GM10266 (cell line): ENCODE measurements at regions not wholly inside any gene's neighbourhood (a gene's known extent, or its start where the extent isn't known, plus 50 kb on each side); places are given as distances from the start of the nearest gene placed in this dataset.

Experiments
- DNase-seq: peaks from one replicate; pipeline ENCODE4 v3.0.0; 2012; ENCODE audit errors: extremely low spot score
- TF ChIP-seq, protein P1 (sequence below): IDR thresholded peaks from 2 replicates; pipeline ENCODE4 v1.5.1; 2012; ENCODE audit warnings: mild to moderate bottlenecking, low read depth; ENCODE audit not compliant: control insufficient read depth, insufficient read depth; ENCODE audit errors: missing control alignments

DNA sequence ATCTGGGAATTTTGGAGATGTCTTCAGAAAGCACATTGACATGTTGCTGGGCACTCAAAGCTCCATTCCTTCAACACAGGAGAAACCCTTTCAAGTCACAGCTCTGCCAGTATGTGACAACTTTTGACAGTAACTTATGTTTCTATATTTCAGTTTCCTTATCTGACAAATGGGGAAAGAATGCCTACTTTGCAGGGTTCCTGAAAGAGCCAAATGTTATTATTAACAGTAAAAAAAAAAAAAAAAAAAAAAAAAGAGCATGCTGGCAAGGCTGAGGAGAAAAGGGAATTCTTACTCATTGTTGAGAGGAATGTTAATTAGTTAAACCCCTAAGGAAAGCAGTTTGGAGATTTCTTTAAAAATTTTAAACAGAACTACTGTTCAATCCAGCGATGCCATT is 272.5 kb upstream of the TGFBR2 start:
- DNase-seq = no peak
- TF ChIP-seq, protein P1, sequence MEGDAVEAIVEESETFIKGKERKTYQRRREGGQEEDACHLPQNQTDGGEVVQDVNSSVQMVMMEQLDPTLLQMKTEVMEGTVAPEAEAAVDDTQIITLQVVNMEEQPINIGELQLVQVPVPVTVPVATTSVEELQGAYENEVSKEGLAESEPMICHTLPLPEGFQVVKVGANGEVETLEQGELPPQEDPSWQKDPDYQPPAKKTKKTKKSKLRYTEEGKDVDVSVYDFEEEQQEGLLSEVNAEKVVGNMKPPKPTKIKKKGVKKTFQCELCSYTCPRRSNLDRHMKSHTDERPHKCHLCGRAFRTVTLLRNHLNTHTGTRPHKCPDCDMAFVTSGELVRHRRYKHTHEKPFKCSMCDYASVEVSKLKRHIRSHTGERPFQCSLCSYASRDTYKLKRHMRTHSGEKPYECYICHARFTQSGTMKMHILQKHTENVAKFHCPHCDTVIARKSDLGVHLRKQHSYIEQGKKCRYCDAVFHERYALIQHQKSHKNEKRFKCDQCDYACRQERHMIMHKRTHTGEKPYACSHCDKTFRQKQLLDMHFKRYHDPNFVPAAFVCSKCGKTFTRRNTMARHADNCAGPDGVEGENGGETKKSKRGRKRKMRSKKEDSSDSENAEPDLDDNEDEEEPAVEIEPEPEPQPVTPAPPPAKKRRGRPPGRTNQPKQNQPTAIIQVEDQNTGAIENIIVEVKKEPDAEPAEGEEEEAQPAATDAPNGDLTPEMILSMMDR = no peak

GRCh38 chr3:30340500-30340899 is 265.9 kb upstream of the TGFBR2 start:
- no peak for DNase-seq
- TF ChIP-seq, protein P1 = no peak

DNA sequence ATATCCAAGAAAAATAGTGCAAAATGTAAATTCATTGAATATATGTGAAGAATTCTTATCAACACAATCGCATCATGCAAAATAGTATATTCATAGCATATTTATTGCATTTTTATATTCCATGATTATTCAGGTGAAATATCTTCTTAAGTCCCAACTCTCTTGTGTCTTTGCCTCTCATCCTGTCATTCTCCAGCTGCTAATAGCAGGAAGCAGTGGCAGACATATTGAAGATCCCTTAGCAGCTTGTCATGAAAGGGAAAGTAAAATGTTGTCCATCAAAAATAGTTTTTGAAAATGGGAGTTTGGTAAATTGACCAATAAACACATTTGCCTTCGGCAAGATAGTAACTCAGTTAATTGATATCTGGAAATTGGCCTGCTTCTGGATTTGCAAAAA is 265.3 kb upstream of the TGFBR2 start:
- DNase-seq = no peak

DNA sequence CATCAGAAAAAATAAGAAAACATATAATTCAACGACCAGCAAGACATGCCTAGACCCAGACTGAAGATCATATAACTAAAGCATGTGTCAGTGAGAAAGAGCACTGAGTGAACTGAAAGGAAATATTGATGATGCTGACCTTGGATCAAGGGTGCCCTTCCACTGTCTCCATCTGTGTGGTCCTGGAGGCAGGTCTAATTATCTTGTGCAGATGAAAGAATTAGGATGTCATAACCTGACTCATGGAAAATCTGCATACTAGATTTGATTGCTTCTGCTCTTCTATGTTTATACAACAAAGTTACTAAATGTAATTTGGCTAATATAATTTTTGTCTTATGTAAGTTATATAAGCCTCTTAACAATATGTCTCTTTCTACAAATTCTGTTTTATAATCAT is 264.6 kb upstream of the TGFBR2 start:
- no peak for DNase-seq
- TF ChIP-seq, protein P1 = no peak

More for the DNA sequence above, 265.3 kb upstream of the TGFBR2 start:
- TF ChIP-seq, protein P1 = no peak

DNA sequence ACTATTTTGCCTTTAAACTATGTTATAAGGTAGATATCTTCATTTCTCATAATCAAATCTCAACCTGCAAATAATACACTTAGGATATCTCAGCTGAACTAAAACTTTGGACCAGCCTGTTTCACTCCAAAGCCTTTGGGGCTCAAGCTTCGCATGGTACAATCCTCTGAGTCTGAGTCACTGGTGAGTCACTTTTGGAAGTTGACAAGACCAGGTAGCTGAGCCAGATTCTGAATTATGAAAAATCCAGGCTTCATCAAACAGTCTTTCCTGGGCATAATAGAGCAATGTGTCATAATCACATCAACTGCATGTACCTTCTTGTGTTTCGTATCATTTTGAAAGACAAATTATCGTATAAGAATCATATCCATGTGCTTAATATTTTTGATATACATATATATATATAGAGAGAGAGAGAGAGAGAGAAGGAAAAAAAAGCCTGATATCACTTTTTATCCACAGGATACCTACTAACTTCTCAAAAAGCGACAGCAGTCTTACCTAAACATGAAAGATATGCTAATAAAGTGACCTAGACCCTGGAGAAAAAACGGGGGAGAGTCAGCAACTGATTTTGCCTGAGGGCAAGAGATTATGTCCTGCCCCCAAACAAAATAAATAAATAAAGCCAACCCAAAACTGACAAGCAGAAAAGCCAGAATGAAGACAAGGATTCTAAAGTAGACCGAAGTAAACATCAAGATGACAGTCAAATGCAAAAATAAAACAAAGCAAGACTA is 263.9 kb upstream of the TGFBR2 start:
- TF ChIP-seq, protein P1 = no peak
- DNase-seq = no peak

DNA sequence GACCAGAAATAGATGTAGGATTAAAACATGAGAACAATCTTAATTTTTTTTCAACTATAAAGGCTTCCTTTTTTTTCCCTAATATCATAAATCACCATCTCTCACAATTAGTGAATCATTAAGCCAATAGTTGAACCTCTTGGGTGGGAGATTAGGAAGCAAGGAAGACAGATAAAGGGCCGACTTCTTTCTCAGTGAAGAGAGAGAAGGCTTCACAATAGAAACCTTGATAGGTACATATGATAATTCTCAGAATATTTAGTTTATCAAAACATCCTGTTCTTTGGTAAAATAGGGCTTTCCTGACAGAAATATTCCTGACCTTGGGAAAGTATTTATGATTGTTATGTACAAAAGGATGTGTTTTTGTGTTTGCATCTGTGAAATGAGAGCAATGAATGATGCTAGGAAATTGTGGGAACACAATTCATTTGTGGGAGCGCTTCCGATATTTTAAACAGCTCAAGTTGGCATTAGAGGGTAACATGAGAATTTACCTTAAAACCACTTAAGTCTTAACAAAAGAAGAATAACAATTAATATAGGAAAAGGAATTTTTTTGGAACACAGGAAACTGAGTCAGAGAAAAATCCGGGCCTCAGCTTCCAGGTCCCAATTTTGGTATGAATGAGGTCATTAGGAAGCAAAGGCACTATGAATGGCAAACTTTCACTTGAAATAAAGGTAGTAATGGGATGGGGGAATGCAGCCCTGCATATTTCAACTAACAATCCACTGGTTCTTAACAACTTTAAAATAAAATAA is 263.2 kb upstream of the TGFBR2 start:
- DNase-seq = no peak
- TF ChIP-seq, protein P1 = no peak

DNA sequence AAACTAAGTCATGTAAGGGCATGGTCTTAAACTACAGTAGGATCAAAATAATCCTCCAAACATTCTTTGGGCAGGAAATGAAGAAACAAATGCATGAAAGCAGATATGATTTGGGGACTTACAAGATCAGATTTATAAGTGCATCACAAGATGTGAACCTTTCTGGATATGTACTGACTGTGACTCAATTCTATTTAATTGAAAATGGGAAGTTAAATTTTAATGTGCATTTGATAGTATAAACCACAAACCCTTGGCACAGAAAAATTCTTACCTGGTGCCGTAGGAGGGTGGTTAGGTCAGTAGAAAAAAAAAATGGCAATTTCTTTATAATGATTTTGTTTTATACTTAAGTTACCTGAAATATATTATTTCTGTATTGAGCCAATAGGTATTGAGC is 262.5 kb upstream of the TGFBR2 start:
- DNase-seq = no peak
- TF ChIP-seq, protein P1 = no peak
